Type B pancreatic cell (in vitro differentiated cells): ENCODE measurements at regions not wholly inside any gene's neighbourhood (a gene's known extent, or its start where the extent isn't known, plus 50 kb on each side); places are given as distances from the start of the nearest gene placed in this dataset.

Experiments used
- DNase-seq: peaks from one replicate; pipeline ENCODE4 v3.0.0; 2021; ENCODE audit warnings: mixed read lengths; ENCODE audit not compliant: unreplicated experiment; ENCODE audit errors: extremely low spot score
- H3K27ac Mint-ChIP-seq: 2 replicates; pipeline ENCODE4 v1.8.0; 2021; ENCODE audit warnings: mild to moderate bottlenecking, mixed read lengths
- H3K27me3 Mint-ChIP-seq: 2 replicates; pipeline ENCODE4 v1.8.0; 2021; ENCODE audit warnings: mixed read lengths
- H3K36me3 Mint-ChIP-seq: 2 replicates; pipeline ENCODE4 v1.8.0; 2021; ENCODE audit warnings: mixed read lengths
- H3K4me1 Mint-ChIP-seq: one replicate; pipeline ENCODE4 v1.8.0; 2021; ENCODE audit warnings: mixed read lengths; ENCODE audit not compliant: unreplicated experiment
- H3K4me3 Mint-ChIP-seq: 2 replicates; pipeline ENCODE4 v1.8.0; 2021; ENCODE audit warnings: mild to moderate bottlenecking, mixed read lengths
- H3K9me3 Mint-ChIP-seq: 2 replicates; pipeline ENCODE4 v1.8.0; 2021; ENCODE audit warnings: mixed read lengths
- CTCF ChIP-seq: fragments of 200-600 bp; sonication (generic); conservative IDR thresholded peaks from 2 replicates; pipeline ENCODE4 v1.5.0; 2021; ENCODE audit warnings: antibody characterized with exemption, mild to moderate bottlenecking

DNA sequence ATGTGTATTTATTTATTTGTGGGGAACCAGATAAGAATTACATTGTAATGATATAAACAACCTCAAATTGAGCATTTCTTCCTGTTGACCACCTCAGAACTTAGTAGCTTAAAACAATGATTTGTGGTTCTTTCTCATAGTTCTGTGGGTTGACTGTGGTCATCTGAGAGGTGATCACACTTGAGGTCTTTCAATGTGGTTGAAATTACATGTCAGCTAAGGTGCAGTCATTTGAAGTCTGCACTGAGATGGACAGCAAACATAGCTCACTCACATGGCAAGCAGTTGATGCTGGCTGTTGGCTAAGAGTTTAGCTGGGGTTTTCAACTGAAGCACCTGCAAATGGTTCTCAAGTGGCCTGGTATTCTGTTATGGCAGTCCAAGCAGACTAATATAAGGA lies 436.7 kb upstream of the MAP3K7 start:
- H3K36me3 Mint-ChIP-seq: no peaks in the 10 kb centered on the region
- H3K9me3 Mint-ChIP-seq: no peaks in the 10 kb centered on the region
- DNase-seq: no peak
- H3K4me3 Mint-ChIP-seq: no peak overlapping the region
- peaks cover 17% of the 10 kb centered on the region for H3K4me1 Mint-ChIP-seq
- TF ChIP-seq CTCF: no peak
- no peak overlapping the region for H3K27ac Mint-ChIP-seq
- H3K27me3 Mint-ChIP-seq: no peaks in the 10 kb centered on the region

GRCh38 chr6:91020744-91021143 lies 433.9 kb upstream of the MAP3K7 start:
- no peak for DNase-seq
- no peaks in the 10 kb centered on the region for H3K36me3 Mint-ChIP-seq
- no peak overlapping the region for H3K27ac Mint-ChIP-seq
- no peak overlapping the region for H3K4me3 Mint-ChIP-seq
- peaks cover 20% of the 10 kb centered on the region for H3K4me1 Mint-ChIP-seq
- TF ChIP-seq CTCF: no peak
- no peaks in the 10 kb centered on the region for H3K27me3 Mint-ChIP-seq
- H3K9me3 Mint-ChIP-seq: no peaks in the 10 kb centered on the region

DNA sequence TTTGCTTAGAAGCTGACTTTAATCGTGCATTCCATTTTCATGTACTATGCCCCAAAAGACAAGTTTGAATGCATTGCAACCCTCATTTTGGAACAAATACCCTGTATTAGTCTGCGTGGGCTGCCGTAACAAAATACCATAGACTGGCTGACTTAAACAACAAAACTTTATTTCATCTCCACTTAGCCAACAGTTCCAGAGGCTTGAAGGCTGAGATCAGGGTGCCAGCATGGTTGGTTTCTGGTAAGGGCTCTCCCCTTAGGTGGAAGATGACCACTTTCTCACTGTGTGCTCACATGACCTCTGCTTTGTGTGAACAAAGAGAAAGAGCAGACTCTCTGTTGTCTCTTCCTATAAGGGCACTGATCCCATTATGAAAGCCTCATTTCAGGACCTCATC lies 431.7 kb upstream of the MAP3K7 start:
- Mint-ChIP-seq H3K4me3 (no peak overlapping the region), H3K9me3 (no peaks in the 10 kb centered on the region), H3K27me3 (no peaks in the 10 kb centered on the region), H3K27ac (no peak overlapping the region), H3K36me3 (no peaks in the 10 kb centered on the region), H3K4me1 (peaks cover 20% of the 10 kb centered on the region)
- TF ChIP-seq CTCF: no peak
- DNase-seq: no peak

DNA sequence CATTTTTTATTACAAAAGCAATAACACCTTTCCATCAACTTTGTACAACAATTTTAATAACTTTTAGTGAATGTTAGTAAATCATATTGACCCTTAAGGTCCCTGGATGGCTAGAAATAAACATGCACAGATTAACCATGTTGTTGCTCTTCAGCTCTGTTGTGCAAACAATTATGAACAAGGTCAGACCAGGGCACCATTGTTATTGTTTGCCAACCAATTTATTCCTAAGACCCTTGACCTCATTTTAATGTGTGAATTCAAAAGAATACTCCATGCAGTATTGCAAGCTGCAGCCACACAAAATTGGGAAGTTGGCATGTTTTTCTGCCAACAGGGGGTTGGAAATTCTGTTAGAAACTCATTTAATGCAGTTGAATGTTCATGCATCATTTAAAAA lies 426.6 kb upstream of the MAP3K7 start:
- H3K4me3 Mint-ChIP-seq: no peak overlapping the region
- H3K4me1 Mint-ChIP-seq: peaks cover 3% of the 10 kb centered on the region
- H3K9me3 Mint-ChIP-seq: no peaks in the 10 kb centered on the region
- no peak overlapping the region for H3K27ac Mint-ChIP-seq
- no peak for TF ChIP-seq CTCF
- no peaks in the 10 kb centered on the region for H3K27me3 Mint-ChIP-seq
- H3K36me3 Mint-ChIP-seq: no peaks in the 10 kb centered on the region
- DNase-seq: no peak

DNA sequence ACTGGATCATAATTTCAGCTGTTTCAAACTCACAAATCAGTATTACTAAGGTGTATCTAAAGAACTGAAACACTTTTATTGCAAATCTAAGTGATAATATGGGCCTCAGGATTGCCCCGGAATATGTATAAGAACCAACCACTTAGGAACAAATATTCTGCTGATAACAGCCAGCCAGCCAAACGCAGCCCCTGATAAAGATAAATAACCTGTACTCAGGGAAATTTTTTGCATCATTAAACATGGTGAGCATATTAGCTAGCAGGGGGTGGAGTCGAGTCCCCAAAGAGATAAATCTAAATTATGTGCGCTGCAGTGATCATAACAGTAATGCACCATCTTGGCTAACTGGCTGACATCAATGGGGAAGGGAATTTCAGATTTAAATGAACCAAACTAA lies 410.2 kb upstream of the MAP3K7 start:
- H3K4me1 Mint-ChIP-seq: no peaks in the 10 kb centered on the region
- no peak overlapping the region for H3K4me3 Mint-ChIP-seq
- no peaks in the 10 kb centered on the region for H3K36me3 Mint-ChIP-seq
- TF ChIP-seq CTCF: no peak
- DNase-seq: no peak
- H3K27ac Mint-ChIP-seq: no peak overlapping the region
- H3K27me3 Mint-ChIP-seq: peaks cover 3% of the 10 kb centered on the region
- H3K9me3 Mint-ChIP-seq: peaks cover 5% of the 10 kb centered on the region

GRCh38 chr6:90993770-90994169 lies 406.9 kb upstream of the MAP3K7 start:
- no peaks in the 10 kb centered on the region for H3K36me3 Mint-ChIP-seq
- no peaks in the 10 kb centered on the region for H3K27me3 Mint-ChIP-seq
- peaks cover 5% of the 10 kb centered on the region for H3K9me3 Mint-ChIP-seq
- no peak for DNase-seq
- TF ChIP-seq CTCF: no peak
- no peaks in the 10 kb centered on the region for H3K4me1 Mint-ChIP-seq
- no peak overlapping the region for H3K4me3 Mint-ChIP-seq
- H3K27ac Mint-ChIP-seq: no peak overlapping the region
